ENCODE measurements at regions not wholly inside any gene's neighbourhood (a gene's known extent, or its start where the extent isn't known, plus 50 kb on each side); places are given as distances from the start of the nearest gene placed in this dataset.
A peak's percentile ranks its signal among the peaks of the same experiment; 100 is the strongest.

DNA sequence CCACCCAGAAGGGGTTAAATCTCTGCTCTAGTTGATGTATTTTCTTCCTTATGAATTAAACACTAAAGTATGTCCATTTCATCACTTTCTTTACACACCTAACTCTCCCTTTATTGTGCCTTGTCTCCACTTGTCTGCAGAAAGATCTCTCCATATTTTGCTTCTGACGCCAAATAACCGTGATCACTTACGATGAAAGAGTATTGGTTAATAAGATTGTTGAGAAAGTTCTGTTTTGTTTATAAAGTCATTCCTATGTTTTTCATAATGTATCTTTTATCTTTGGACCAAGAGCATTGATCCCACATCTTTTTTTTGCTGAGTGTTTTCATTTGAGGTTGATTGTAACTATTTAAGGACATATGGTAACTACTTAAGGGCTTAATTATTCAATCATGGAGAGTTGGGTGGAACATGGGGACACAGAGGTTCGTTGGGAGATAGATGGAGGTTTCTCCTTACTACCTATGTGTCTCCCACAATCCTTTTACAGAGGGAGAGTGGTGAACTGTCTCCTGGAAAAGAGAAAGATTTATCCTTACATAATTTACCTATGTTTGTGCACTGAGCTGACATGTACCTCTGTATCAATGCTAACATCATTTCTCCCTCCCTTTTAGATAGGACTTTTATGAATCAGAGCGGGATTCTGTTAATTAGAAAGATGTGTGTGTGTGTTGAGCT, 120.7 kb upstream of the SLC38A2 start:
- Mint-ChIP-seq H3K36me3 (ENCODE audit: low read depth) (no peaks in the 10 kb centered on the region), H3K27me3 (ENCODE audit: low read depth) (no peaks in the 10 kb centered on the region), H3K4me3 (ENCODE audit: unreplicated experiment) (peak overlapping the region; percentile 46), H3K27ac (ENCODE audit: unreplicated experiment) (peak overlapping the region; percentile 98), H3K4me1 (ENCODE audit: low read depth) (peaks cover 52% of the 10 kb centered on the region), H3K9me3 (ENCODE audit: low read depth) (no peaks in the 10 kb centered on the region)
- TF ChIP-seq, protein P1, sequence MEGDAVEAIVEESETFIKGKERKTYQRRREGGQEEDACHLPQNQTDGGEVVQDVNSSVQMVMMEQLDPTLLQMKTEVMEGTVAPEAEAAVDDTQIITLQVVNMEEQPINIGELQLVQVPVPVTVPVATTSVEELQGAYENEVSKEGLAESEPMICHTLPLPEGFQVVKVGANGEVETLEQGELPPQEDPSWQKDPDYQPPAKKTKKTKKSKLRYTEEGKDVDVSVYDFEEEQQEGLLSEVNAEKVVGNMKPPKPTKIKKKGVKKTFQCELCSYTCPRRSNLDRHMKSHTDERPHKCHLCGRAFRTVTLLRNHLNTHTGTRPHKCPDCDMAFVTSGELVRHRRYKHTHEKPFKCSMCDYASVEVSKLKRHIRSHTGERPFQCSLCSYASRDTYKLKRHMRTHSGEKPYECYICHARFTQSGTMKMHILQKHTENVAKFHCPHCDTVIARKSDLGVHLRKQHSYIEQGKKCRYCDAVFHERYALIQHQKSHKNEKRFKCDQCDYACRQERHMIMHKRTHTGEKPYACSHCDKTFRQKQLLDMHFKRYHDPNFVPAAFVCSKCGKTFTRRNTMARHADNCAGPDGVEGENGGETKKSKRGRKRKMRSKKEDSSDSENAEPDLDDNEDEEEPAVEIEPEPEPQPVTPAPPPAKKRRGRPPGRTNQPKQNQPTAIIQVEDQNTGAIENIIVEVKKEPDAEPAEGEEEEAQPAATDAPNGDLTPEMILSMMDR (IDR thresholded peaks at IDR 0.05) = no peak
- DNase-seq (ENCODE audit: low spot score) = no peak

DNA sequence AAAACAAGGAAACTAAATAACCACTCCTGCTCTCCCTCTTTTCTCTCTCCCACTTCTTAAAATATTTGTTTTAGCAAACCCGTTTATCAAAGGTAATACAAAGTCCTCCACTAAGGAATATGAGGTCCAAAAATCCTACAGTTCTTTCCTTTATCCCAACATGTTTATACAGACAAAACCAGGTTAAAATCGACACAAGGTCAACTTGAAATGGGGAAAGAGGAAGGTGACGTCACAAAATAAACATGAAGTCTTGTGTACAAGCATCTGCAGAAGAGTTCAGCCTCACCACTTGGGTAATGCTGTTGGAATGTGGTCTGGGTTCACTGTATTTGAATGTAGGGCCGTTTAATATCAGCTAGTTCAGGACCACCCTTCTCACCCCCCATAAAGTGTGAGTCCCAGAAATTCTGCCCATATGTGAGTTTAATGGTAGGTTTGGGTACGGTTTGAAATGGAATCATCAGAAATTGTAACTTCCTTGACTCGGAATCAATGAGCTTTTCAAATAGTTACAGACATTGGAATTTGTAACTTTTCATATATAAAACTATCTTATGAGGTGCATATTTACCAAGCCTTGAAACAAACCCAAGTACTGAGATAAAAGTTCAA, 120.0 kb upstream of the SLC38A2 start:
- no peaks in the 10 kb centered on the region for H3K27me3 Mint-ChIP-seq (ENCODE audit: low read depth)
- H3K4me1 Mint-ChIP-seq (ENCODE audit: low read depth) = peaks cover 52% of the 10 kb centered on the region
- peak overlapping the region; percentile 46 for H3K4me3 Mint-ChIP-seq (ENCODE audit: unreplicated experiment)
- TF ChIP-seq, protein P1 (IDR thresholded peaks at IDR 0.05) = no peak
- no peaks in the 10 kb centered on the region for H3K9me3 Mint-ChIP-seq (ENCODE audit: low read depth)
- peak overlapping the region; percentile 98 for H3K27ac Mint-ChIP-seq (ENCODE audit: unreplicated experiment)
- DNase-seq (ENCODE audit: low spot score) = no peak
- no peaks in the 10 kb centered on the region for H3K36me3 Mint-ChIP-seq (ENCODE audit: low read depth)

DNA sequence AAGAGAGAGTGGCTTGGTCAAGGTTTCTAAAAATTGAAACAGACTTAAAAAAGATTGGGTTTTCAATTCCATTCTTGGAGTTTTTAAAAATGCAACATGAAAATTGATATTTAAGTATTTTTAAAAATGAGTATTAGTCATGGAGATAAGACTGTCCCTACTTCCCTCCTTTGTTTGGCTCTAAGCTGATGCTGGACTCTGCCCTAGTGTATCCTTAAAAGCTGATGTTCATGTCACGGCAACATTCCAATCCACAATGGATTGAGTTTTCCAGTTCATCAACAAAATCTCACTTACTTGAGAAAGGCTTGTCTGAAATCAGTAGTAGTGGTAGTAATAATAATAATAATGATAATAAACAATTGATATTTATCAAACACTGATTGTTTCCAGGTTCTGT, 119.0 kb upstream of the SLC38A2 start:
- H3K9me3 Mint-ChIP-seq (ENCODE audit: low read depth) = no peaks in the 10 kb centered on the region
- no peak overlapping the region for H3K27ac Mint-ChIP-seq (ENCODE audit: unreplicated experiment)
- no peak overlapping the region for H3K4me3 Mint-ChIP-seq (ENCODE audit: unreplicated experiment)
- peaks cover 52% of the 10 kb centered on the region for H3K4me1 Mint-ChIP-seq (ENCODE audit: low read depth)
- TF ChIP-seq, protein P1 (IDR thresholded peaks at IDR 0.05) = no peak
- no peaks in the 10 kb centered on the region for H3K36me3 Mint-ChIP-seq (ENCODE audit: low read depth)
- no peaks in the 10 kb centered on the region for H3K27me3 Mint-ChIP-seq (ENCODE audit: low read depth)
- DNase-seq (ENCODE audit: low spot score) = no peak

DNA sequence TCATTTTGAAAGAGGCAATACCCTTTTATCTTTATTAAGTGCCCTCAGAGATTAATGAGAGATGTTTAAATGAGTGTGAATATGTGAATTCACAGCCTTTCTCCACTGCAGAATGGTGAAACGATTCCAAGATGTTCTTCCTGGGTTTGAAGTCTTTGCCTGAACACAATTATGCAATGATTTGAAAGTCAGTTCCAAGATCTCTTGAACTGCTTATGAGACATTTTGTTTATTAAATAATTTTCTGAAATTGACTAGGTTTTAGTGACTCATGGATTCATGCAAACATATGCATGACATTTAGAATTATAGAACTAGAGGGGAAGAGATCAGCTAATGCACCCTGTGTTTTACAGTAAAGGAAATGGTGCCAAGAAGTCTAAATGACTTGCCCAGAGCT, 118.1 kb upstream of the SLC38A2 start:
- peaks cover 52% of the 10 kb centered on the region for H3K4me1 Mint-ChIP-seq (ENCODE audit: low read depth)
- DNase-seq (ENCODE audit: low spot score) = no peak
- TF ChIP-seq, protein P1 (IDR thresholded peaks at IDR 0.05) = no peak
- H3K27ac Mint-ChIP-seq (ENCODE audit: unreplicated experiment) = peak overlapping the region; percentile 38
- H3K27me3 Mint-ChIP-seq (ENCODE audit: low read depth) = no peaks in the 10 kb centered on the region
- no peak overlapping the region for H3K4me3 Mint-ChIP-seq (ENCODE audit: unreplicated experiment)
- no peaks in the 10 kb centered on the region for H3K36me3 Mint-ChIP-seq (ENCODE audit: low read depth)
- no peaks in the 10 kb centered on the region for H3K9me3 Mint-ChIP-seq (ENCODE audit: low read depth)

DNA sequence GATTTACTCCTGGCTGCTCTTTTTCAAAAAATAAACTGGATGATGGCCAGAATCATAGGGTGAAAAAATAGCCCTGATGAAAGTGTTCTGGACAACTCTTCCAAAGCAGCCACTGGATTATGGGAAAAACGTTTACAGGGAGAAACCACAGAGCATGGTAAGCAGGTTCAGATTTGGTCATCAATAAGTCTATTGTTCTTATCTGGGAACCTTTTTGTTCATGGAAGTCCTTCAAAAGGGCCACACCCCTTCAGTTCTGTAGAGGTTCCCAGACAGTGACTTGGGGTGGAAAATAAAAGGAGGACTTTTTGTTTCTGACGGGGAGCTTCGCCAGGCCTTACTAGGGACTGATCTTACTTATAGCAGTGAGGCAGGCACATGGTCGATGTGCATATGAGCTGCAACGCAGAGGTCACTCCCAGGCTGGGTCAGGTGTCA, 117.4 kb upstream of the SLC38A2 start:
- H3K9me3 Mint-ChIP-seq (ENCODE audit: low read depth) = no peaks in the 10 kb centered on the region
- H3K27me3 Mint-ChIP-seq (ENCODE audit: low read depth) = no peaks in the 10 kb centered on the region
- peaks cover 2% of the 10 kb centered on the region for H3K36me3 Mint-ChIP-seq (ENCODE audit: low read depth)
- H3K4me3 Mint-ChIP-seq (ENCODE audit: unreplicated experiment) = no peak overlapping the region
- TF ChIP-seq, protein P1 (IDR thresholded peaks at IDR 0.05) = no peak
- peaks cover 52% of the 10 kb centered on the region for H3K4me1 Mint-ChIP-seq (ENCODE audit: low read depth)
- peak overlapping the region; percentile 9 for H3K27ac Mint-ChIP-seq (ENCODE audit: unreplicated experiment)
- DNase-seq (ENCODE audit: low spot score) = no peak

Data from chondrocyte (in vitro differentiated cells).